Iris pigment epithelial cell (primary cell): ENCODE measurements at regions not wholly inside any gene's neighbourhood (a gene's known extent, or its start where the extent isn't known, plus 50 kb on each side); places are given as distances from the start of the nearest gene placed in this dataset.

Experiments used
- DNase-seq: peaks from one replicate; pipeline ENCODE4 v3.0.0-alpha.2; 2011; ENCODE audit warnings: low read depth

DNA sequence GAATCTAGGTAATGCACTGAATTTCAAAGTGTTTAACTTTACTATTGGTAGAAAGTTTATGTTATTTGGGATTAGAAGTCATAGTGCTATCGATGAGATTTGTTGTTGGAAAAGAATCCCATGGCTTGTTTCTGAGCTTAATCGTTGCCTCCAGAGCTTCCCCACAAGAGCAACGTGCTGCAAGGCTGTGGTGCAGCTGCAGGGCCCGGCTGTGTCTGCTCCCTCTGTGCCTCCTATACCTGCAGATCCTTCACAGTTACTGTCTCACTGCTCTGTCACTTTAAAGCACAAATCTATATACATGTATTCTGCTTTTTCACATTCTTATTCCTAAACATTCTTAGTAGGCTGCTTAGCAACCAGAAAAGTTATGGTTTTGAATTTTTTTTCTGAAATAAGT is 826.6 kb upstream of the COBL start:
- no peak for DNase-seq

- DNase-seq = no peak
These were observed 824.2 kb upstream of the COBL start for GRCh38 chr7:52140851-52141250.

DNA sequence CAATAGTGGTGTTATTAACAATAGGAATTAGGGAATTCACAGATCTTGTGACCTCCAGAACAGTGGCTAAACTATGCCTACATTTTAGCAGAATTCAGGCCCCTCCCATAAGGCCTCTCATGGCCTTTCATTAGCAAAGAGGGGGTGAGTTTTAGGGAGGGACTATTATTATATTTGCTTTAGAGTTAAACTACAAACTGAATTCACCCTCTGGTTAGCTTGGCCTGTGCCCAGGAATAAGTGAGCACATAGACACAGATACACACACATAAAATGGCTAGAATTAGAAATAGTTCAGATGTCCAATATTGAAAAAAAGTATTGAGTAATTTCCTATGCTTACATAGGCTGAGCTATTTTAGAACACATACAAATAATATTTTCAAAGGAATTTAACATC is 818.8 kb upstream of the COBL start:
- DNase-seq = no peak

- DNase-seq = no peak
These were observed 812.7 kb upstream of the COBL start for GRCh38 chr7:52129278-52129677.

GRCh38 chr7:52120912-52121311 is 804.3 kb upstream of the COBL start:
- DNase-seq = no peak

- DNase-seq = no peak
These were observed 802.9 kb upstream of the COBL start for GRCh38 chr7:52119537-52119936.

DNA sequence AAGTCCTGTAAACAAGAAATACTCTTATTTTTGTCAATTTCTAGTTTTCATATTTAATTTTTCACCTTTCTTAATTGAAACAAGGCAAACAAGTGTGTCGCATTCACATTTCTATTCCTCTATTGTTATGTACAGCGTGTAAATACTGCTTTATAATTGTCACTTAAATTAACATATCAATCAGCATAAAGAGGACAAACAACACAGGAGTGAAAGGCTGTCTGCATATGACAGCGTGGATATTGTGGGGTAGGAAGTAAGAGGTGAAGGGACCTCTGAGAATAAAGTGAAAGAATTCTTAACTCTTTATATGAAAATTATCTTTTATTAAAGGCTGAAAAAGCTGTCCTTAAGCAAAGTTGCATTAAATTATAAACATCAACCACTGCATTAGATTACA is 797.9 kb upstream of the COBL start:
- DNase-seq = no peak

DNA sequence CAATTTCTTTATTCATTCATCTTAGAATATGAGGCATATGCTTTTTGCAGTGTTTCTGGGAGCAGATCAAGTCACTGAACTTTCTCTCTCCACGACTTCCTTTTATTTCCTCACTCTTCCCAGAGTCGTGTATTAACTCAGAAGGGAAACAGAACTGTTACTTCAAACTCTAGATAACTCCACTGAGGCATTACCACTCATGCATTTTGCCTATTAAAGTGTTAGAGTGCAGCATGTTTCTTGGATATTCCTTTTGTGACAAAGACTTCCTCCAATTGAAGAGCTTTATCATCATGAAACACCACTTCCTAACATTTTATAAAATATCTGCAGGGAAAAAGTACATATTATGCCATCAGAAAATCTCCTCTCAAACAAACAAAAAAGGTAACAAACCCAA is 797.4 kb upstream of the COBL start:
- DNase-seq = no peak

GRCh38 chr7:52107355-52107754 is 790.7 kb upstream of the COBL start:
- DNase-seq = no peak

GRCh38 chr7:52095861-52096260 is 779.3 kb upstream of the COBL start:
- no peak for DNase-seq

DNA sequence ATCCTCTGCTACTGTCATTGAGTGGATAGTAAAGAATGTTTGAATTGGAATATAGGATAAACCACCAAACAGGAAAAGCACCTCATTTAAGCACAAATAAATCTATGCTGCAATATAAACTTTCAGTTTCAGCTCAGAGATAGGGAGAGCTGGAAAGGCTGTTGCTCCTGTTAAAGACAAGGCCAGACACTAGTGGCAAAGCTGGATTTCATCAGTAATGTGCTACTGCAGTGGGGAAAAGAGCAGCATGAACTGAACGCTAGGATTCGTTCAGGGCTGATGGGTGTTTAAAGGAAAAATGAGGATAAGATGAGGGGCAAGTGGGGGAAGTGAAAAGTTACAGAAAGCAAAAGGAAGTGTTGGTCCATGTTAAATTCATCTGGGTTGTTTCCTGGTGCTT is 775.4 kb upstream of the COBL start:
- DNase-seq = no peak

- DNase-seq = no peak
These were observed 774.5 kb upstream of the COBL start for GRCh38 chr7:52091101-52091500.

DNA sequence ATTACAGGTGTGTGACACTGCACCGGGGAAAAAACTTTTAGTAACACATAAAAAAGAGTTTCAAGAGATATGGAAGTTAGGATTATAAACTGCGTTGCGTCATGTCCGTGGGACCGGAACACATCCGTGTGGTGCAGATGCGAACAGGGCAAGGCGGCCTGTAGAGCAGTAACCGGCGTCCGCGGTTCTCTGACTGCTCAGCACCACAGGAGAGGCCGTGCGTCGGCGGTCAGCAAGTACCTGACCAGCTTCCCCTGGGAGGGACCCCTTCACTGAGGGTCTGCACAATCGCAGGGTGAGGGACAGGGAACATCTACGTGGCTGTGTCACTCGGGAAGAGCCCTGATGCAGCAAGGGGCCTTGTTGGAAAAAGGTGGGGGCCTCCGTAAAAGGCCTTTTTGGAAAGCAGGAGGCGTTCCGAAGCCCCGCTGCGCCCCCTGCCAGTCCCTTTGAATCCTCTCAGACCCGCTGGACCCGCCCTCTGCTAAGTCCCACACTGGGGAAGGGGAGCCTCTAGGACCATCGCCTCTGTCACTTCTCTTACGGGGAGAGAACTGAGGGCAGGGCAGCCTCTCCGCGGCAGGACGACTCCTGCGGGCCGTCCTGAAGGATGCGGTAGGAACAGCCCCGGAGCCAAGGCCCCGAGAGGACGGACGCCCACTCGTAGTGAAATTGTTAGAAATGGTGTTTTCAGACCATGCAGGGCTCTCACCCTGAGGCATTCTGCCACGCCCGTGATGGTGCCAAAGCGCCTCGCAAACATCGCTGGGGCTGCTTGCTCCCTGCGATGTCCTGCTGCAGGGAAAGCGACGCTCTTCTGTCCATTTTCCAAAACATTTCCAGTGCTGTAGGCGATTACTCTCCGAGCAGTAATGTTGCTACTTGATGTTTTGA is 771.6 kb upstream of the COBL start:
- DNase-seq = no peak

DNA sequence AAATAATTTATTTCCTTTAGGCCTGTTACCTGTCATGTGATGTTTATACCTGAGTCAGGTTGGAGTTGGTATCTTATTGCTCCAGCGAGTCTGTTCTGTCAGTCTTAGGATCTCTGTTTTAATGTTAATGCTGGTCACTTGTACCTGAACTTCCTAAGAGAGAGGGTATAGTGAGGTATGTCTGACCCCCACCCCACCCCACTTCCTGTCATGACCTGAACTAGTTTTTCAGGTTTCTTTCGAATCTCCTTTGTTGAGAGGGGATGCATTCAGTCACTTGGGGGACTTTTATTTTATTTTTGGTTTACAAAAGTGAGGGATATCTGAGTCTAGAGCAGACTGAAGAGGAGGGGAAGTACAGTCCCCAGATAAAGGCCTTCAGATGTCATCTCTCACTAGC is 769.0 kb upstream of the COBL start:
- no peak for DNase-seq

DNA sequence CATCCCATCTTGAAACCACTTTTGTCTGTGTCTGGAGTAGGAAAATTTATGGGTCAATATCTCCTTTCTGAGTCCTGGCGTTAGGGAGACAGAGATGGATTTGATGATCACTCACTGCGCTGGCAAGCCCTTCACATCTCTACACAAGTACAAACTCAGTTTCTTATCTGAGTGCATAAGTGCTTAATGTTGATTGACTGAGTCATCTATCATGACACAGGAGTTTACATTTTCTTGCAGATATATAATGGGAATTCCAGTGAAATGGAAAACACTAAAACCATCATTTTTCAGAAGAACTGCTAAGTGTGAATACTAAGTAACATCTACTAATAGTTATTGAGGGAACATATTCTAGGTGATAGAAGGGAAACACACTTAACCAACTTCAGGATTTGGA is 763.9 kb upstream of the COBL start:
- no peak for DNase-seq

DNA sequence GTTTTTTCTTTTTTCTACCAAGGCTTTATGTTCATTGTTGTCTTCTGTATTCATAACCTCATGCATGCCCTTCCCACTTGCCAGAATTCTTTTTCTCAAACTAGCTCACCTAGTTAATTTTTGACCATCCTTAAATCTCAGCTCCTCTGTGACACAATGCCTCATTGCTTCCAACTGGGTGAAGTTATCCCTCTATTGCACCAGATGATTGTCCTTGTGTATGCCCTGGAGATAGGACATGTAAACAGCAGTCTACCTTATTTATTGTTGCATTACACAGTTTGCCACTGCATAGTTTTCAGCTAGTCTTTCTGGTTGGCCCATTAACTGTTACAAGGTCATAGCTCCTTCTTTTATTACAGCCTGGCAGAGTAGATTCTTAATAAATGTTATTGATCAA is 763.1 kb upstream of the COBL start:
- no peak for DNase-seq

- no peak for DNase-seq
These were observed 761.0 kb upstream of the COBL start for GRCh38 chr7:52077571-52077970.

GRCh38 chr7:52074912-52075311 is 758.3 kb upstream of the COBL start:
- no peak for DNase-seq

- DNase-seq = no peak
These were observed 757.5 kb upstream of the COBL start for GRCh38 chr7:52074071-52074470.

DNA sequence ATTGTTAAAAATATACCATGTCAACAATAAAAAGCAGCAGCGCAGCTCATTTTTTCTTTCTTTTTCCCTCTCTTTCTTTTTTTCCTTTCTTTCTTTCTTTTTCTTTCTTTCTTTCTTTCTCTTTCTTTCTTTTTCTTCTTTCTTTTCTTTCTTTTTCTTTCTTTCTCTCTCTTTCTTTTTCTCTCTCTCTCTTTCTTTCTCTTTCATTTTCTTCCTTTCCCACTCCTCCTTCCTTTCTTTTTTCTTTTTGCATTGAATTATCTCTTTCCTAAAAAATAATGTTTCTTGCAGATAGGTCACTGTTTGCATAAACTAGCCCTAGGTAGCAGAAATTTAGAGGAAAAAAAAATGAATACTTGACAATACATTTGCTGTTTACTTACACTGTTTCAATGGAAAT is 755.1 kb upstream of the COBL start:
- DNase-seq = no peak

- DNase-seq = no peak
These were observed 747.9 kb upstream of the COBL start for GRCh38 chr7:52064493-52064892.

GRCh38 chr7:52061666-52062065 is 745.1 kb upstream of the COBL start:
- no peak for DNase-seq

DNA sequence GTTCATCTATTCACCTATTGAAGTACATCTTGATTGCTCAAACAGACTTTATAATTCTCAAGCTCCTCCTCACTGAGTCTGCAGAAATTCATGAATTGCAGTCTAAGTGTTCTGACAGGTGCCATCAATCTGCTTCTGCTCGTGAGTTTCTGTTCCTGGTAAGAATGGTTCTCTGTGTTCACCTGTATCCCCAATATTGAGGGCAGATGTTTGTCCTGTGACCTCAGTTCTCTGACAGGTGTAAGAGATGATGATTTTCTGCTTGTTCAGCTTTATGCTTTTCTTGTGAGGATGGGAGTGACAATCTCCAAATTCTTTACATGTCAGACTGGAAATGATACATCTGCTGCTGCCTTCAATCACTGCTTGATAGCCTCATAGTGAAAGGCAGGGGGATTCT is 736.9 kb upstream of the COBL start:
- DNase-seq = no peak

DNA sequence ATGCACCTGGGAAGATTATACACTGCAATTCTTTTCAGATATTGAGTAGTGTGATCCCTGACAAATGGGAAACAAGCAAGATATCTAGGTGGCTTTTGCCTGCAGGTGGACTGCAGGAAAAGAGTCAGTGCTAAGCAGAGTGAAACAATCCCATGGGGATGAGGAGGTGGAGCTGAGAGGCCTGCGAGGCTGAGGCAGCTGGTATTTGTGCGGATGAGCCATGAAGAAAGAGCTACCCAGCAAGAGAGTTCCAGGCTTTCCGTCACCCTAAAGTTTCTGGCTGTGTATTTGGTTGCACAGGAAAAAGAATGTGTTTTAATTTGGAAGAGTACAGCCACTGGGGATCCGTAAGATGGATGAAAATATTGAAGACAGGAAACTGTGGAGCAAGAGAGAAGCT is 714.1 kb upstream of the COBL start:
- no peak for DNase-seq
